ENCODE measurements at regions not wholly inside any gene's neighbourhood (a gene's known extent, or its start where the extent isn't known, plus 50 kb on each side); places are given as distances from the start of the nearest gene placed in this dataset.

GRCh38 chr3:153629148-153629547, 467.1 kb downstream of the RAP2B start:
- no peak overlapping the region for H3K27ac Mint-ChIP-seq
- intact Hi-C loops (cut with micrococcal nuclease): no loop called here
- H3K4me3 Mint-ChIP-seq: no peak overlapping the region
- DNase-seq (no peak), ATAC-seq (ENCODE audit: low read depth) (no peak)
- H3K36me3 ChIP-seq (replicated peaks in 1 of 2; ENCODE audit: control extremely low read depth in 1 of 2, control insufficient read depth in 1 of 2, extremely low read depth in 1 of 2, insufficient read depth in 2 of 2, low read length in 1 of 2): no peaks in the 10 kb centered on the region
- whole genome bisulfite sequencing (ENCODE audit: insufficient coverage): 67% methylated on average over 1 of the region's 2 CpGs
- CTCF ChIA-PET: no interaction called here
- H4K20me1 ChIP-seq (ENCODE audit: control insufficient read depth, insufficient read depth, low read length, poor library complexity, severe bottlenecking): no peaks in the 10 kb centered on the region
- peaks cover 0 to 5% (median 0%) of the 10 kb centered on the region in 4 experiments for H3K27me3 ChIP-seq (replicated peaks in 1 of 4; ENCODE audit: control extremely low read depth in 1 of 4, control insufficient read depth in 3 of 4, insufficient read depth in 4 of 4, low read length in 3 of 4)
- H2AFZ ChIP-seq (ENCODE audit: insufficient read depth, low read depth, low read length, poor library complexity, severe bottlenecking): no peak overlapping the region
- no peaks in the 10 kb centered on the region for H3K4me1 ChIP-seq (ENCODE audit: control insufficient read depth in 2 of 2, insufficient read depth in 2 of 2, low read length in 2 of 2)
- no peaks in the 10 kb centered on the region for H3K79me2 ChIP-seq (ENCODE audit: control insufficient read depth, insufficient read depth, low read length)
- no peaks in the 10 kb centered on the region for H3K9me3 Mint-ChIP-seq (ENCODE audit: insufficient read depth)
- H3K9me3 ChIP-seq (ENCODE audit: control extremely low read depth in 1 of 3, control insufficient read depth in 2 of 3, insufficient read depth in 1 of 3, low read length in 2 of 3): no peaks in the 10 kb centered on the region
- H3K4me3 ChIP-seq (ENCODE audit: control extremely low read depth in 1 of 5, extremely low read depth in 1 of 5, insufficient read depth in 1 of 5, low read depth in 2 of 5, low read length in 4 of 5): no peak overlapping the region
- POLR2A ChIA-PET: no interaction called here
- no peak overlapping the region for H3K9ac ChIP-seq (ENCODE audit: low read length)
- peaks cover 4% of the 10 kb centered on the region for H3K27me3 Mint-ChIP-seq
- no peaks in the 10 kb centered on the region for H3K4me1 Mint-ChIP-seq
- no peak overlapping the region for H3K4me2 ChIP-seq (replicated peaks; ENCODE audit: low read depth, low read length, poor library complexity, severe bottlenecking)
- H3K27ac ChIP-seq (ENCODE audit: low read length in 2 of 2): no peak overlapping the region
- TF ChIP-seq EZH2 (IDR thresholded peaks at IDR 0.05; ENCODE audit: borderline replicate concordance, insufficient read depth, low read depth, low read length, poor library complexity, severe bottlenecking): no peak
- TF ChIP-seq, protein P1, sequence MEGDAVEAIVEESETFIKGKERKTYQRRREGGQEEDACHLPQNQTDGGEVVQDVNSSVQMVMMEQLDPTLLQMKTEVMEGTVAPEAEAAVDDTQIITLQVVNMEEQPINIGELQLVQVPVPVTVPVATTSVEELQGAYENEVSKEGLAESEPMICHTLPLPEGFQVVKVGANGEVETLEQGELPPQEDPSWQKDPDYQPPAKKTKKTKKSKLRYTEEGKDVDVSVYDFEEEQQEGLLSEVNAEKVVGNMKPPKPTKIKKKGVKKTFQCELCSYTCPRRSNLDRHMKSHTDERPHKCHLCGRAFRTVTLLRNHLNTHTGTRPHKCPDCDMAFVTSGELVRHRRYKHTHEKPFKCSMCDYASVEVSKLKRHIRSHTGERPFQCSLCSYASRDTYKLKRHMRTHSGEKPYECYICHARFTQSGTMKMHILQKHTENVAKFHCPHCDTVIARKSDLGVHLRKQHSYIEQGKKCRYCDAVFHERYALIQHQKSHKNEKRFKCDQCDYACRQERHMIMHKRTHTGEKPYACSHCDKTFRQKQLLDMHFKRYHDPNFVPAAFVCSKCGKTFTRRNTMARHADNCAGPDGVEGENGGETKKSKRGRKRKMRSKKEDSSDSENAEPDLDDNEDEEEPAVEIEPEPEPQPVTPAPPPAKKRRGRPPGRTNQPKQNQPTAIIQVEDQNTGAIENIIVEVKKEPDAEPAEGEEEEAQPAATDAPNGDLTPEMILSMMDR (IDR thresholded peaks at IDR 0.05): no peak

- ChIA-PET POLR2A (no interaction called here), CTCF (no interaction called here)
- WGBS (ENCODE audit: insufficient coverage): no CpG with 5 or more reads among the region's 2 CpGs
Observed at GRCh38 chr3:153631102-153631501, 469.1 kb downstream of the RAP2B start.

More at GRCh38 chr3:153631102-153631501, 469.1 kb downstream of the RAP2B start:
- no peak overlapping the region for H3K27ac ChIP-seq (ENCODE audit: low read length in 2 of 2)
- no peak overlapping the region for H3K9ac ChIP-seq (ENCODE audit: low read length)
- no peaks in the 10 kb centered on the region for H3K79me2 ChIP-seq (ENCODE audit: control insufficient read depth, insufficient read depth, low read length)
- TF ChIP-seq EZH2 (IDR thresholded peaks at IDR 0.05; ENCODE audit: borderline replicate concordance, insufficient read depth, low read depth, low read length, poor library complexity, severe bottlenecking): no peak
- TF ChIP-seq, protein P1 (IDR thresholded peaks at IDR 0.05): no peak
- Mint-ChIP-seq H3K4me1 (no peaks in the 10 kb centered on the region), H3K4me3 (no peak overlapping the region), H3K9me3 (ENCODE audit: insufficient read depth) (no peaks in the 10 kb centered on the region), H3K27ac (no peak overlapping the region), H3K27me3 (peaks cover 4% of the 10 kb centered on the region)
- ATAC-seq (ENCODE audit: low read depth): no peak
- peaks cover 0 to 5% (median 0%) of the 10 kb centered on the region in 4 experiments for H3K27me3 ChIP-seq (replicated peaks in 1 of 4; ENCODE audit: control extremely low read depth in 1 of 4, control insufficient read depth in 3 of 4, insufficient read depth in 4 of 4, low read length in 3 of 4)
- no peak overlapping the region for H2AFZ ChIP-seq (ENCODE audit: insufficient read depth, low read depth, low read length, poor library complexity, severe bottlenecking)
- H3K9me3 ChIP-seq (ENCODE audit: control extremely low read depth in 1 of 3, control insufficient read depth in 2 of 3, insufficient read depth in 1 of 3, low read length in 2 of 3): no peaks in the 10 kb centered on the region
- H3K4me1 ChIP-seq (ENCODE audit: control insufficient read depth in 2 of 2, insufficient read depth in 2 of 2, low read length in 2 of 2): no peaks in the 10 kb centered on the region
- no peak overlapping the region for H3K4me3 ChIP-seq (ENCODE audit: control extremely low read depth in 1 of 5, extremely low read depth in 1 of 5, insufficient read depth in 1 of 5, low read depth in 2 of 5, low read length in 4 of 5)
- no peak overlapping the region for H3K4me2 ChIP-seq (replicated peaks; ENCODE audit: low read depth, low read length, poor library complexity, severe bottlenecking)
- intact Hi-C loops (cut with micrococcal nuclease): no loop called here
- H3K36me3 ChIP-seq (replicated peaks in 1 of 2; ENCODE audit: control extremely low read depth in 1 of 2, control insufficient read depth in 1 of 2, extremely low read depth in 1 of 2, insufficient read depth in 2 of 2, low read length in 1 of 2): no peaks in the 10 kb centered on the region
- DNase-seq: no peak
- no peaks in the 10 kb centered on the region for H4K20me1 ChIP-seq (ENCODE audit: control insufficient read depth, insufficient read depth, low read length, poor library complexity, severe bottlenecking)
